Spinal cord (tissue), 9 donors: ENCODE measurements at regions not wholly inside any gene's neighbourhood (a gene's known extent, or its start where the extent isn't known, plus 50 kb on each side); places are given as distances from the start of the nearest gene placed in this dataset.
"Not testable (repeated sequence)": the region's sequence is repeated elsewhere in the genome, so short reads cannot be mapped to it uniquely, and the experiment has no call there.

Experiments
- DNase-seq, 6 donors: peaks; one replicate each; pipeline versions ENCODE4 v3.0.0 to v3.0.0-alpha.2; 2013 to 2015; ENCODE audit warnings: low spot score in 6 of 6, low read depth in 4 of 6
- H3K27ac ChIP-seq: one replicate; pipeline ENCODE4 v1.5.1; 2013; ENCODE audit warnings: low read depth, low read length, control low read depth
- H3K27me3 ChIP-seq: one replicate; pipeline ENCODE4 v1.6.1; 2013; ENCODE audit warnings: low read length; ENCODE audit not compliant: control insufficient read depth, insufficient read depth
- H3K36me3 ChIP-seq: one replicate; pipeline ENCODE4 v1.6.1; 2013; ENCODE audit warnings: low read length; ENCODE audit not compliant: control insufficient read depth, insufficient read depth
- H3K4me1 ChIP-seq: one replicate; pipeline ENCODE4 v1.6.1; 2013; ENCODE audit warnings: low read length; ENCODE audit not compliant: control insufficient read depth, insufficient read depth
- H3K4me3 ChIP-seq: one replicate; pipeline ENCODE4 v1.5.1; 2013; ENCODE audit warnings: low read depth, low read length, control low read depth
- H3K9me3 ChIP-seq: one replicate; pipeline ENCODE4 v1.6.1; 2013; ENCODE audit warnings: low read length; ENCODE audit not compliant: control insufficient read depth, insufficient read depth
- WGBS: methylation state at CpG from one replicate; pipeline ENCODE4 v1.1.5; 2013; ENCODE audit warnings: missing lambda C conversion rate; ENCODE audit not compliant: insufficient coverage; 5-methylcytosine and 5-hydroxymethylcytosine counted together
- donor health status: healthy.

- H3K36me3 ChIP-seq, H3K27me3 ChIP-seq, H3K4me3 ChIP-seq, DNase-seq, H3K27ac ChIP-seq, H3K4me1 ChIP-seq, H3K9me3 ChIP-seq: not testable (repeated sequence)
- 62% methylated on average over 5 of the region's 8 CpGs for WGBS
These were observed 298.0 kb downstream of the LHFPL1 start for GRCh38 chrX:112381649-112382298.

- no peaks in the 10 kb centered on the region for H3K9me3 ChIP-seq
- no peaks in the 10 kb centered on the region for H3K36me3 ChIP-seq
- H3K27ac ChIP-seq, result no peak overlapping the region
- no peak overlapping the region for H3K4me3 ChIP-seq
- no peaks in the 10 kb centered on the region for H3K4me1 ChIP-seq
- no peak for DNase-seq
- H3K27me3 ChIP-seq, result no peaks in the 10 kb centered on the region
- WGBS, result 64% methylated on average over 32 of the region's 39 CpGs
These were observed 298.1 kb upstream of the TRPC5 start for GRCh38 chrX:112380541-112381278.

GRCh38 chrX:112377481-112377880, 294.9 kb upstream of the TRPC5 start:
- Histone ChIP-seq H3K27me3 (peaks cover 5% of the 10 kb centered on the region), H3K4me1 (no peaks in the 10 kb centered on the region), H3K27ac (no peak overlapping the region), H3K36me3 (no peaks in the 10 kb centered on the region), H3K9me3 (no peaks in the 10 kb centered on the region), H3K4me3 (no peak overlapping the region)
- no CpG with 5 or more reads among the region's 3 CpGs for WGBS
- peak in 1 of 6 donors; percentile 51 for DNase-seq

GRCh38 chrX:112368371-112368770, 285.8 kb upstream of the TRPC5 start:
- Histone ChIP-seq H3K4me3 (no peak overlapping the region), H3K9me3 (no peaks in the 10 kb centered on the region), H3K4me1 (no peaks in the 10 kb centered on the region), H3K27me3 (no peaks in the 10 kb centered on the region), H3K27ac (no peak overlapping the region), H3K36me3 (no peaks in the 10 kb centered on the region)
- no CpG with 5 or more reads among the region's 3 CpGs for whole genome bisulfite sequencing
- DNase-seq, result no peak

DNA sequence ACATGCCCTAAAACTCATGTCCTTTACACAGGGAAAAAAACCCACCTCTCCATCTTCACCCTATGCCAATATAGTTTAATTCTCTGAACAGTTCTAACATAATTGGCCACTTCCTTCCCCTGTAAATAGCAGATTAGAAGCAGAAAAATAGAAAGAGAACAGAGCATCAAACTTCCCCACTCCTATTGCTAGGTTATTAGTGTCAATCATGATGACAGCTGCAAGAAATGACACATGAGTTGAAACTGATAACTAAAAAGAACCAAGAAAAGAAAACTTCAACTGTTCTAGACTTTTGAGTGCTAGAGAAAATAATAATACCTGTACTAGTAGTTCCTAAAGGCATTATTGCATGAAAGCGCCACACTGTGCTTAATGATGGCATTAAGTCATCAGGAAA, 284.5 kb upstream of the TRPC5 start:
- H3K27me3 ChIP-seq, result peaks cover 3% of the 10 kb centered on the region
- H3K36me3 ChIP-seq, result no peaks in the 10 kb centered on the region
- no CpG with 5 or more reads among the region's 1 CpG for WGBS
- no peak for DNase-seq
- H3K9me3 ChIP-seq, result no peaks in the 10 kb centered on the region
- H3K4me3 ChIP-seq, result no peak overlapping the region
- H3K27ac ChIP-seq, result no peak overlapping the region
- no peaks in the 10 kb centered on the region for H3K4me1 ChIP-seq

GRCh38 chrX:112359906-112360305, 277.3 kb upstream of the TRPC5 start:
- no peaks in the 10 kb centered on the region for H3K9me3 ChIP-seq
- H3K4me1 ChIP-seq, result no peaks in the 10 kb centered on the region
- H3K36me3 ChIP-seq, result no peaks in the 10 kb centered on the region
- no peak for DNase-seq
- H3K4me3 ChIP-seq, result no peak overlapping the region
- no CpG with 5 or more reads among the region's 1 CpG for WGBS
- no peak overlapping the region for H3K27ac ChIP-seq
- H3K27me3 ChIP-seq, result peaks cover 3% of the 10 kb centered on the region

DNA sequence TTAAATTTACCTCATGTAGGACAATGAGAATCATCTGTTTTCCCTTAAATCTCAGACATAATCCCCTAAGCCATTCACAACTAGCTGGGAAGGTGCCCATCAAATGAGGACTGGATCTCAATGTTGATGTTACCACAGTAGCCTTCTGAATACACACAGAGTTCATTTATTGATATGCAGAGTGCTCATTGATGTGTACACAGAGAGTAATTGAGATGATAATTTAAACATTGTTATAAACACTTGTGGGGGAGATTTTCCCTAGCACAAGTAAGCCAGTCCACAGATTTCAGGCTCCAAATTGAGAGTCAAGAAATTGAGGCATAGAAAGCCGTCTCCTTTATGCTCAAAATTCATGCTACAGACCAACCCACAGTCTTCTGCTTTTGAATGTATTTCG, 273.4 kb upstream of the TRPC5 start:
- Histone ChIP-seq H3K4me3 (no peak overlapping the region), H3K27ac (no peak overlapping the region), H3K9me3 (no peaks in the 10 kb centered on the region), H3K4me1 (no peaks in the 10 kb centered on the region), H3K36me3 (no peaks in the 10 kb centered on the region), H3K27me3 (no peaks in the 10 kb centered on the region)
- peak in 1 of 6 donors; percentile 39 for DNase-seq
- no CpG with 5 or more reads among the region's 2 CpGs for WGBS

DNA sequence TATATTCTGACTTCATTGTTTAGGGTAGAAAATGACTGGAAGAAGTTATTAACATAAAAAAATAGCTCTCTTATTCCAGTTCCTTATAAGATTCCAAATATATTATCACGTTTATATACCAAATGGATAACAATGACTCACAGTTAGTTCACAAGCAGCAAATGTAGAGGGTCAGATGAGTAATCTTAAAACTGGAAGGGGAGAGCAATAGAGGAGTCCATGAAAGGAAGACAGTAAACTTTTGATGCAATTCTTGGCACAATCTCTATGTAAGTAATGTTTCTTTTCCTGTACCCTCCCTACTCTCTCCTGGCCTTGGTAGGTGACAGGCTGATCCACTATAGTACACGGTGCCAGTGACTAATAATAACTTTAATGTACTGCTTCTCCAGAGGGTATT, 259.0 kb upstream of the TRPC5 start:
- no CpG with 5 or more reads among the region's 2 CpGs for WGBS
- H3K36me3 ChIP-seq, result no peaks in the 10 kb centered on the region
- no peaks in the 10 kb centered on the region for H3K4me1 ChIP-seq
- DNase-seq, result no peak
- no peak overlapping the region for H3K27ac ChIP-seq
- no peak overlapping the region for H3K4me3 ChIP-seq
- no peaks in the 10 kb centered on the region for H3K9me3 ChIP-seq
- peaks cover 2% of the 10 kb centered on the region for H3K27me3 ChIP-seq

DNA sequence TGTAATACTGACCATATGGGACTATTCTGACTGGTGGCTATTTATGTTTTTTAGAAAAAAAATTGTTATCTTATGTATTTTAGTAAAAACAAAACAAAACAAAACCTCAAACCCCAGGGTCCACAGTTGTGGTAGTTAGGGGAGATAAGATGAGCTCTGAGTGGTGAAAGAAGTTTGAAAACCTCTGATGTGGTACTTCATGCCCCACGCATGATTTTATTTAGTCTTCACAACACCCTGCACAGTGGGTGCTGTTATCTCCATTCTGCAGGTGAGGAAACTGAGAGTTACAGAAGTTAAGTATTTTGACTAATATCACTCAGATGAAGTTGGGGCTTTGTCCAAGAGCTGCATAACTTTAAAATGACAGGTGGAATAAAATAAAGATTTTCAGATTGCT, 230.6 kb upstream of the TRPC5 start:
- Histone ChIP-seq H3K27me3 (no peaks in the 10 kb centered on the region), H3K4me1 (no peaks in the 10 kb centered on the region), H3K27ac (no peak overlapping the region), H3K9me3 (no peaks in the 10 kb centered on the region), H3K36me3 (no peaks in the 10 kb centered on the region), H3K4me3 (no peak overlapping the region)
- no CpG with 5 or more reads among the region's 1 CpG for WGBS
- DNase-seq, result no peak

DNA sequence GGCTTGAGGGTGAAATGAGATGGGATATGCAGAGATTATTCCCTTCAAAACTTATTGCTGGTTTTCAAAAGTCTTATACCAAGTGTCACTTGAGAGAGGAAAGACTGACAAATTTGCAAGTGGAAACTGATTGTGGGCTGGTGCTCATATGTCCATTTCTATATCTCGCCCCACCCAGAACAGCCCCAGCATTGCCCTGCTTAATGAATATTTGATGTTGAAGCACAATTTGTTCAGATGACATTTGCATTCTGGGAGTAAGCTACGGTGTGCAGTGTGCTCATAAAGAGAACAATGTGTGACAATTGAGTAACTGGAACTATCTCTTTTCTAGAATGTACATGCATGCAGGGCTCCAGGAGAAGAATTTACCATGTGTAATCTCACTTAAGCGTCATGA, 223.5 kb upstream of the TRPC5 start:
- WGBS, result 57% methylated on average over 1 of the region's 3 CpGs
- Histone ChIP-seq H3K9me3 (no peaks in the 10 kb centered on the region), H3K4me1 (no peaks in the 10 kb centered on the region), H3K27me3 (peaks cover 5% of the 10 kb centered on the region), H3K36me3 (no peaks in the 10 kb centered on the region), H3K27ac (no peak overlapping the region), H3K4me3 (no peak overlapping the region)
- DNase-seq, result no peak
